H9 (cell line): ENCODE measurements at regions not wholly inside any gene's neighbourhood (a gene's known extent, or its start where the extent isn't known, plus 50 kb on each side); places are given as distances from the start of the nearest gene placed in this dataset.

ENCODE experiments used
- DNase-seq: peaks from one replicate; pipeline ENCODE4 v3.0.0-alpha.2; 2017
- H2AFZ ChIP-seq: one replicate; pipeline ENCODE4 v1.6.1; 2013; ENCODE audit warnings: mild to moderate bottlenecking, low read length, control low read depth, moderate library complexity
- H2AK5ac ChIP-seq: 2 replicates; pipeline ENCODE4 v1.6.1; 2013; ENCODE audit warnings: low read length, control low read depth, mixed read lengths; ENCODE audit not compliant: insufficient read length
- H2BK120ac ChIP-seq: one replicate; pipeline ENCODE4 v1.6.1; 2013; ENCODE audit warnings: low read depth, mild to moderate bottlenecking, low read length, control low read depth, inconsistent platforms; ENCODE audit not compliant: poor library complexity, severe bottlenecking
- H2BK12ac ChIP-seq: 2 replicates; pipeline ENCODE4 v1.6.1; 2013; ENCODE audit warnings: low read length, control low read depth, mixed read lengths, low read depth; ENCODE audit not compliant: insufficient read length
- H2BK15ac ChIP-seq: 2 replicates; pipeline ENCODE4 v1.6.1; 2013; ENCODE audit warnings: low read depth, low read length, control low read depth
- H2BK20ac ChIP-seq: one replicate; pipeline ENCODE4 v1.6.1; 2013; ENCODE audit warnings: low read depth, mild to moderate bottlenecking, low read length, control low read depth, inconsistent platforms; ENCODE audit not compliant: poor library complexity, severe bottlenecking
- H2BK5ac ChIP-seq: 2 replicates; pipeline ENCODE4 v1.6.1; 2013; ENCODE audit warnings: low read length, control low read depth, mixed read lengths; ENCODE audit not compliant: insufficient read length
- H3K14ac ChIP-seq: 2 replicates; pipeline ENCODE4 v1.6.1; 2013; ENCODE audit warnings: low read length, control low read depth; ENCODE audit not compliant: insufficient read depth
- H3K18ac ChIP-seq: 2 replicates; pipeline ENCODE4 v1.6.1; 2013; ENCODE audit warnings: low read depth, mild to moderate bottlenecking, mixed read lengths, low read length, control low read depth; ENCODE audit not compliant: insufficient read length
- H3K23ac ChIP-seq: 2 replicates; pipeline ENCODE4 v1.6.1; 2013; ENCODE audit warnings: low read length, control low read depth, mixed read lengths, low read depth; ENCODE audit not compliant: insufficient read length
- H3K23me2 ChIP-seq: 2 replicates; pipeline ENCODE4 v1.6.1; 2013; ENCODE audit warnings: low read depth, mild to moderate bottlenecking, mixed read lengths, low read length, control low read depth; ENCODE audit not compliant: insufficient read length, poor library complexity, severe bottlenecking
- H3K27ac ChIP-seq: 2 replicates; pipeline ENCODE4 v1.5.1; 2013; ENCODE audit warnings: low read length, control low read depth, mixed read lengths, low read depth; ENCODE audit not compliant: insufficient read length
- H3K27me3 ChIP-seq: 2 replicates; pipeline ENCODE4 v1.6.1; 2013; ENCODE audit warnings: low read length, control low read depth, inconsistent platforms; ENCODE audit not compliant: insufficient read depth
- H3K4ac ChIP-seq: 2 replicates; pipeline ENCODE4 v1.6.1; 2013; ENCODE audit warnings: low read depth, mild to moderate bottlenecking, control low read depth, inconsistent platforms, low read length, moderate library complexity
- H3K4me1 ChIP-seq: 2 replicates; pipeline ENCODE4 v1.6.1; 2013; ENCODE audit warnings: low read length, control low read depth, inconsistent platforms; ENCODE audit not compliant: insufficient read depth
- H3K4me2 ChIP-seq: 2 replicates; pipeline ENCODE4 v1.6.1; 2013; ENCODE audit warnings: low read length, control low read depth, mixed read lengths; ENCODE audit not compliant: insufficient read length, insufficient read depth
- H3K56ac ChIP-seq: 2 replicates; pipeline ENCODE4 v1.6.1; 2013; ENCODE audit warnings: low read depth, mild to moderate bottlenecking, mixed read lengths, low read length, control low read depth; ENCODE audit not compliant: insufficient read length
- H3K79me1 ChIP-seq: 2 replicates; pipeline ENCODE4 v1.6.1; 2013; ENCODE audit warnings: low read depth, mild to moderate bottlenecking, moderate library complexity, low read length, control low read depth, inconsistent platforms; ENCODE audit not compliant: insufficient read depth, poor library complexity, severe bottlenecking
- H3K79me2 ChIP-seq: 2 replicates; pipeline ENCODE4 v1.6.1; 2013; ENCODE audit warnings: low read length, control low read depth, inconsistent platforms; ENCODE audit not compliant: insufficient read depth
- H3K9ac ChIP-seq: 2 replicates; pipeline ENCODE4 v1.6.1; 2013; ENCODE audit warnings: low read length, control low read depth, mixed read lengths; ENCODE audit not compliant: insufficient read length; ENCODE audit errors: extremely low read depth
- H3K9me3 ChIP-seq: one replicate; pipeline ENCODE4 v1.6.1; 2013; ENCODE audit warnings: low read depth, low read length, inconsistent platforms; ENCODE audit not compliant: control insufficient read depth
- H3T11ph ChIP-seq: one replicate; pipeline ENCODE4 v1.6.1; 2013; ENCODE audit warnings: mild to moderate bottlenecking, low read length, control low read depth, inconsistent platforms
- H4K20me1 ChIP-seq: one replicate; pipeline ENCODE4 v1.6.1; 2013; ENCODE audit not compliant: control insufficient read depth, insufficient read length, insufficient read depth
- H4K5ac ChIP-seq: 2 replicates; pipeline ENCODE4 v1.6.1; 2013; ENCODE audit warnings: low read depth, mild to moderate bottlenecking, mixed read lengths, low read length, control low read depth; ENCODE audit not compliant: insufficient read length
- H4K8ac ChIP-seq: replicated peaks from 2 replicates; pipeline ENCODE4 v1.6.1; 2013; ENCODE audit warnings: low read length, control low read depth, mixed read lengths, low read depth; ENCODE audit not compliant: insufficient read length
- H4K91ac ChIP-seq: 2 replicates; pipeline ENCODE4 v1.6.1; 2013; ENCODE audit warnings: low read depth, mild to moderate bottlenecking, moderate library complexity, mixed read lengths, low read length, control low read depth; ENCODE audit not compliant: insufficient read length
- H3K27ac Mint-ChIP-seq, 3 experiments: 2 replicates in 2 of 3; 3 replicates in 1 of 3; pipeline ENCODE4 v1.8.0; 2020 to 2021; ENCODE audit warnings: mixed read lengths in 3 of 3, mild to moderate bottlenecking in 1 of 3, moderate library complexity in 1 of 3
- H3K27me3 Mint-ChIP-seq: 2 replicates; pipeline ENCODE4 v1.8.0; 2021; ENCODE audit warnings: low read depth, mild to moderate bottlenecking, moderate library complexity, mixed read lengths
- H3K36me3 Mint-ChIP-seq, 3 experiments: 2 replicates in 2 of 3; 3 replicates in 1 of 3; pipeline ENCODE4 v1.8.0; 2020 to 2021; ENCODE audit warnings: low read depth in 3 of 3, mixed read lengths in 3 of 3; ENCODE audit not compliant: insufficient read depth in 1 of 3
- H3K4me1 Mint-ChIP-seq, 2 experiments: 2 replicates each; pipeline ENCODE4 v1.8.0; 2020; ENCODE audit warnings: mixed read lengths in 2 of 2
- H3K4me3 Mint-ChIP-seq, 2 experiments: 2 replicates in 1 of 2; 3 replicates in 1 of 2; pipeline ENCODE4 v1.8.0; 2020 to 2021; ENCODE audit warnings: mild to moderate bottlenecking in 2 of 2, mixed read lengths in 2 of 2, moderate library complexity in 1 of 2
- H3K9me3 Mint-ChIP-seq, 2 experiments: 2 replicates in 1 of 2; 3 replicates in 1 of 2; pipeline ENCODE4 v1.8.0; 2020; ENCODE audit warnings: mild to moderate bottlenecking in 2 of 2, mixed read lengths in 2 of 2, moderate library complexity in 1 of 2
- WGBS: extraction: QIAGEN DNeasy Blood & Tissue Kit; methylation state at CpG from one replicate; pipeline ENCODE4 v1.1.7; 2013; ENCODE audit warnings: missing lambda C conversion rate, low lambda C conversion rate, mixed read lengths; ENCODE audit not compliant: insufficient read length; ENCODE audit errors: extremely low coverage; 5-methylcytosine and 5-hydroxymethylcytosine counted together
- TF ChIP-seq, protein P1 (sequence below): fragments of 200-600 bp; sonication (generic); conservative IDR thresholded peaks from 3 replicates; pipeline ENCODE4 v1.8.0; 2021; ENCODE audit warnings: antibody characterized with exemption, mild to moderate bottlenecking

DNA sequence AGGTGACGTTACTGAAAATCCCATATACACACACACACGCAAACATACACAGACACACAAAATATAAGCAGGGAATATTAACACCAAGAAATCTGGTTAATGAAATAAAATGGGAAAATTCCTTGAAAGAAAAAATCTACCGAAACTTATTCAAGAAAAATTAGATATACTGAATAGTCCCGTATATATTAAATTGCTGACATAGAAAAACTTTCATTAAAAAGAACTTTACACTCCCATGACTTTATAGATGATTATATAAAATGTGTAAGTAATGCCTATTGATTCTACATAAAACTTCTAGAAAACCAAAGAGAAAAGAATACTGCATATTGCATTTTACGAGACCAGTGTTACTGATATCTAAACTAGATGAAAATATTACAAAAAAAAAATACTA is 803.2 kb downstream of the SLC16A7 start:
- Histone ChIP-seq H3K27me3 (no peaks in the 10 kb centered on the region), H4K5ac (no peak overlapping the region), H3K79me1 (no peaks in the 10 kb centered on the region), H2AK5ac (no peak overlapping the region), H4K20me1 (no peaks in the 10 kb centered on the region), H3K4me2 (no peak overlapping the region), H3K27ac (no peak overlapping the region), H4K8ac (no peak overlapping the region), H3K4ac (no peak overlapping the region), H3K18ac (no peak overlapping the region), H3K14ac (no peak overlapping the region), H2AFZ (no peak overlapping the region), H4K91ac (no peak overlapping the region), H3K56ac (no peak overlapping the region), H3K9me3 (no peaks in the 10 kb centered on the region), H3T11ph (no peak overlapping the region), H2BK20ac (no peak overlapping the region), H3K23ac (no peak overlapping the region), H3K9ac (no peak overlapping the region), H3K23me2 (no peaks in the 10 kb centered on the region), H2BK120ac (no peak overlapping the region), H2BK5ac (no peak overlapping the region), H2BK15ac (no peak overlapping the region), H3K4me1 (no peaks in the 10 kb centered on the region), H3K79me2 (no peaks in the 10 kb centered on the region), H2BK12ac (no peak overlapping the region)
- no peaks in the 10 kb centered on the region for H3K4me1 Mint-ChIP-seq
- no peaks in the 10 kb centered on the region for H3K36me3 Mint-ChIP-seq
- TF ChIP-seq, protein P1, sequence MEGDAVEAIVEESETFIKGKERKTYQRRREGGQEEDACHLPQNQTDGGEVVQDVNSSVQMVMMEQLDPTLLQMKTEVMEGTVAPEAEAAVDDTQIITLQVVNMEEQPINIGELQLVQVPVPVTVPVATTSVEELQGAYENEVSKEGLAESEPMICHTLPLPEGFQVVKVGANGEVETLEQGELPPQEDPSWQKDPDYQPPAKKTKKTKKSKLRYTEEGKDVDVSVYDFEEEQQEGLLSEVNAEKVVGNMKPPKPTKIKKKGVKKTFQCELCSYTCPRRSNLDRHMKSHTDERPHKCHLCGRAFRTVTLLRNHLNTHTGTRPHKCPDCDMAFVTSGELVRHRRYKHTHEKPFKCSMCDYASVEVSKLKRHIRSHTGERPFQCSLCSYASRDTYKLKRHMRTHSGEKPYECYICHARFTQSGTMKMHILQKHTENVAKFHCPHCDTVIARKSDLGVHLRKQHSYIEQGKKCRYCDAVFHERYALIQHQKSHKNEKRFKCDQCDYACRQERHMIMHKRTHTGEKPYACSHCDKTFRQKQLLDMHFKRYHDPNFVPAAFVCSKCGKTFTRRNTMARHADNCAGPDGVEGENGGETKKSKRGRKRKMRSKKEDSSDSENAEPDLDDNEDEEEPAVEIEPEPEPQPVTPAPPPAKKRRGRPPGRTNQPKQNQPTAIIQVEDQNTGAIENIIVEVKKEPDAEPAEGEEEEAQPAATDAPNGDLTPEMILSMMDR = no peak
- WGBS = no CpG with 5 or more reads among the region's 5 CpGs
- DNase-seq = no peak
- no peak overlapping the region for H3K27ac Mint-ChIP-seq
- no peak overlapping the region for H3K4me3 Mint-ChIP-seq
- H3K27me3 Mint-ChIP-seq = no peaks in the 10 kb centered on the region
- no peaks in the 10 kb centered on the region for H3K9me3 Mint-ChIP-seq
